ENCODE measurements at regions not wholly inside any gene's neighbourhood (a gene's known extent, or its start where the extent isn't known, plus 50 kb on each side); places are given as distances from the start of the nearest gene placed in this dataset.
A peak's percentile ranks its signal among the peaks of the same experiment; 100 is the strongest.

GRCh38 chr15:94042180-94042928 lies 189.0 kb upstream of the MCTP2 start:
- Histone ChIP-seq H3K36me3 (replicated peaks; ENCODE audit: insufficient read depth, low read depth) (no peaks in the 10 kb centered on the region), H2AFZ (no peak overlapping the region), H3K27ac (no peak overlapping the region), H3K4me3 (no peak overlapping the region), H3K27me3 (no peaks in the 10 kb centered on the region), H3K4me2 (no peak overlapping the region), H3K9me3 (ENCODE audit: low read depth) (no peaks in the 10 kb centered on the region), H4K20me1 (ENCODE audit: insufficient read depth, poor library complexity, severe bottlenecking) (no peaks in the 10 kb centered on the region), H3K4me1 (ENCODE audit: insufficient read depth) (peaks cover 2% of the 10 kb centered on the region), H3K9me2 (replicated peaks; ENCODE audit: insufficient read depth) (no peaks in the 10 kb centered on the region), H3K79me2 (no peaks in the 10 kb centered on the region)
- 65% methylated on average over 9 of the region's 9 CpGs for WGBS (ENCODE audit: low lambda C conversion rate, missing lambda C conversion rate)
- TF ChIP-seq EZH2phosphoT487 (IDR thresholded peaks at IDR 0.05; ENCODE audit: low read depth, severe bottlenecking, unreplicated experiment): no peak
- no peak for TF ChIP-seq EZH2 (IDR thresholded peaks at IDR 0.05; ENCODE audit: borderline replicate concordance)
- TF ChIP-seq CTCF (IDR thresholded peaks at IDR 0.05; ENCODE audit: poor library complexity): no peak
- DNase-seq (ENCODE audit: low spot score): peak; percentile 36

GRCh38 chr15:94041746-94042145 lies 189.6 kb upstream of the MCTP2 start:
- no peak overlapping the region for H2AFZ ChIP-seq

DNA sequence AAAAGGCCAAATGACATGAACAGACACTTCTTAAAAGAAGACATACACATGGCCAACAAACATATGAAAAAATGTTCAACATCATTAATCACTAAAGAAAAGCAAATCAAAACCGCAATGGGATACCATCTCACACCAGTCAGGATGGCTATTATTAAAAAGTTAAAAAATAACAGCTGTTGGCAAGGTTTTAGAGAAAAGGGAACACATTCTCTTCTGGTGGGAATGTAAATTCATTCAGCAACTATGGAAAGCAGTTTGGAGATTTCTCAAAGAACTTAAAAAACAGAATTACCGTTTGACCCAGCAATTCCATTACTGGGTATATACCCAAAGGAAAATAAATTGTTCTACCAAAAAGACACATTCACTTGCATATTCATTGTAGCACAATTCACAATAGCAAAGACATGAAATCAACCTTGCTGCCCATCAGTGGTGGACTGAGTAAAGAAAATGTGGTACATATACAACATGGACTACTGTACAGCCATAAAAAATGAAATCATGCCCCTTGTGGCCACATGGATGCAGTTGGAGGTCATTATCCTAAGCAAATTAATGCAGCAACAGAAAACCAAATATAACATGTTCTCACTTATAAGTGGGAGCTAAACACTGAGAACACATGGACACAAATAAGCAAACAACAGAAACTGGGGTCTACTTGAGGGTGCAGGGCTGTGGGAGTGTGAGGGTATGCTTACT lies 190.7 kb upstream of the MCTP2 start:
- H3K27me3 ChIP-seq: no peaks in the 10 kb centered on the region
- no peak overlapping the region for H3K4me3 ChIP-seq
- no peaks in the 10 kb centered on the region for H3K9me2 ChIP-seq (replicated peaks; ENCODE audit: insufficient read depth)
- H3K9me3 ChIP-seq (ENCODE audit: low read depth): no peaks in the 10 kb centered on the region
- WGBS (ENCODE audit: low lambda C conversion rate, missing lambda C conversion rate): 92% methylated on average over 2 of the region's 2 CpGs
- H3K27ac ChIP-seq: no peak overlapping the region
- no peaks in the 10 kb centered on the region for H4K20me1 ChIP-seq (ENCODE audit: insufficient read depth, poor library complexity, severe bottlenecking)
- no peak overlapping the region for H3K4me2 ChIP-seq
- no peak for DNase-seq (ENCODE audit: low spot score)
- no peaks in the 10 kb centered on the region for H3K79me2 ChIP-seq
- TF ChIP-seq CTCF (IDR thresholded peaks at IDR 0.05; ENCODE audit: poor library complexity) (no peak), EZH2phosphoT487 (IDR thresholded peaks at IDR 0.05; ENCODE audit: low read depth, severe bottlenecking, unreplicated experiment) (no peak), EZH2 (IDR thresholded peaks at IDR 0.05; ENCODE audit: borderline replicate concordance) (no peak)
- H2AFZ ChIP-seq: no peak overlapping the region
- H3K36me3 ChIP-seq (replicated peaks; ENCODE audit: insufficient read depth, low read depth): no peaks in the 10 kb centered on the region
- H3K4me1 ChIP-seq (ENCODE audit: insufficient read depth): peaks cover 2% of the 10 kb centered on the region

More at GRCh38 chr15:94041746-94042145, 189.6 kb upstream of the MCTP2 start:
- Histone ChIP-seq H4K20me1 (ENCODE audit: insufficient read depth, poor library complexity, severe bottlenecking) (no peaks in the 10 kb centered on the region), H3K27me3 (no peaks in the 10 kb centered on the region), H3K9me3 (ENCODE audit: low read depth) (no peaks in the 10 kb centered on the region), H3K4me3 (no peak overlapping the region), H3K36me3 (replicated peaks; ENCODE audit: insufficient read depth, low read depth) (no peaks in the 10 kb centered on the region), H3K9me2 (replicated peaks; ENCODE audit: insufficient read depth) (no peaks in the 10 kb centered on the region), H3K79me2 (no peaks in the 10 kb centered on the region), H3K27ac (no peak overlapping the region), H3K4me2 (no peak overlapping the region), H3K4me1 (ENCODE audit: insufficient read depth) (peaks cover 2% of the 10 kb centered on the region)
- TF ChIP-seq CTCF (IDR thresholded peaks at IDR 0.05; ENCODE audit: poor library complexity): no peak
- no peak for TF ChIP-seq EZH2phosphoT487 (IDR thresholded peaks at IDR 0.05; ENCODE audit: low read depth, severe bottlenecking, unreplicated experiment)
- TF ChIP-seq EZH2 (IDR thresholded peaks at IDR 0.05; ENCODE audit: borderline replicate concordance): no peak
- DNase-seq (ENCODE audit: low spot score): no peak
- 60% methylated on average over 3 of the region's 3 CpGs for WGBS (ENCODE audit: low lambda C conversion rate, missing lambda C conversion rate)

All from hepatocyte (in vitro differentiated cells).